Neutrophil (primary cell): ENCODE measurements at regions not wholly inside any gene's neighbourhood (a gene's known extent, or its start where the extent isn't known, plus 50 kb on each side); places are given as distances from the start of the nearest gene placed in this dataset.

Experiments used
- H3K27ac ChIP-seq: fragments of 200-600 bp; sonication (generic); 2 replicates; pipeline ENCODE4 v1.5.1; 2016; ENCODE audit warnings: mild to moderate bottlenecking, moderate library complexity
- H3K27me3 ChIP-seq: fragments of 200-600 bp; sonication (generic); 2 replicates; pipeline ENCODE4 v1.6.0; 2016; ENCODE audit warnings: mild to moderate bottlenecking
- H3K36me3 ChIP-seq: fragments of 200-600 bp; sonication (generic); 2 replicates; pipeline ENCODE4 v1.5.1; 2017
- H3K4me1 ChIP-seq, 2 experiments: fragments of 200-600 bp in 1 of 2; sonication (generic) in 1 of 2; 1 replicate in 1 of 2; 2 replicates in 1 of 2; pipeline versions ENCODE4 v1.5.1 to v1.6.1; 2013 to 2016; ENCODE audit warnings: low read depth in 1 of 2, low read length in 1 of 2, mild to moderate bottlenecking in 1 of 2, moderate library complexity in 1 of 2; ENCODE audit not compliant: control insufficient read depth in 1 of 2, insufficient read depth in 1 of 2
- H3K4me3 ChIP-seq, 2 experiments: fragments of 200-600 bp in 1 of 2; sonication (generic) in 1 of 2; 1 replicate in 1 of 2; 2 replicates in 1 of 2; pipeline ENCODE4 v1.5.1; 2013 to 2016; ENCODE audit warnings: low read depth in 1 of 2, low read length in 1 of 2, mild to moderate bottlenecking in 1 of 2, moderate library complexity in 1 of 2
- H3K9me3 ChIP-seq: fragments of 200-600 bp; sonication (generic); 2 replicates; pipeline ENCODE4 v1.5.1; 2016
- TF ChIP-seq, protein P1 (sequence below): fragments of 200-600 bp; sonication (generic); IDR thresholded peaks from 2 replicates; pipeline ENCODE4 v1.5.1; 2016; ENCODE audit warnings: antibody characterized with exemption

DNA sequence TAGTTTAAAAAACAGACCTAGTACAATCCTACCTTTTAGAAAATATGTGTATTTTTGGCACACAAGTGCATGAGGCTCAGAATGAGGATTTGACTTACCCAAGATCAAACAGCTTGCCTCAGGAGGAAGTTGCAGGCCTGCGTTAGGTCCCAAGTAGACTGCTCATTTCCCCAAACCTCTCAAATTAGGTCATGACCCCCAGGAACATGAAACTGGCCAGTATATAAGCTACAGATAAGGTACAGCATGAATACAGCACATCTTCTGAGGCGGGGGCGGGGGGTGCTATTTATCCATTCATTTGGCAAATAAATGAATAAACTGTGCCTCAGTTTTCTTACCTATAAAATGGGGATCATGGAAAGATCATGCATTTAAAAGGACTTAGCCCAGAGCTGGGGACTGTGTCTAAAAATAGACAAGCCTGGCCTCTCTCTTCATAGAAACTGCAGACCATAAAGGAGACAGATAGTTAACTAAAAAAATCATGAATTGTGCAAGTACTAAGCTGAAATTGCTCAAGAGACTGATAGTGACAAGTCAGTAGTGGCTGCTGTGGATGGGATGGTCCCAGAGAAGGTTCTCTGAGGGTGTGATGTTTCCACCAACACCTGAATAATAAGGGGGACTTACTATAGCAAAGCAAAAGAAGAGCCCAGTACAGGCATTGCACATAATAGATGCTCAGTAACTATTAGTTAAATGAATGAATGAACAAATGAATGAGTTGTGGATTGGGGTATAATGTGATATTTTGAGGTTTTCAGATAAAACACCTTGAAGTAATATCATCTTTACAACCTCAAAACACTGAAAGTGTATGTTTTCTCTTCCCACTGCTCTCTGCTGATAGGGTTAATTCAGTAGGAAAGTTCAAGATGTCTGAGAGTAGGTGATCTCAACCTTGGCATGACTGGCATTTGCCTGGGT lies 258.5 kb upstream of the PROK2 start:
- peak overlapping the region; percentile 9 to 22 for H3K4me3 ChIP-seq
- TF ChIP-seq, protein P1, sequence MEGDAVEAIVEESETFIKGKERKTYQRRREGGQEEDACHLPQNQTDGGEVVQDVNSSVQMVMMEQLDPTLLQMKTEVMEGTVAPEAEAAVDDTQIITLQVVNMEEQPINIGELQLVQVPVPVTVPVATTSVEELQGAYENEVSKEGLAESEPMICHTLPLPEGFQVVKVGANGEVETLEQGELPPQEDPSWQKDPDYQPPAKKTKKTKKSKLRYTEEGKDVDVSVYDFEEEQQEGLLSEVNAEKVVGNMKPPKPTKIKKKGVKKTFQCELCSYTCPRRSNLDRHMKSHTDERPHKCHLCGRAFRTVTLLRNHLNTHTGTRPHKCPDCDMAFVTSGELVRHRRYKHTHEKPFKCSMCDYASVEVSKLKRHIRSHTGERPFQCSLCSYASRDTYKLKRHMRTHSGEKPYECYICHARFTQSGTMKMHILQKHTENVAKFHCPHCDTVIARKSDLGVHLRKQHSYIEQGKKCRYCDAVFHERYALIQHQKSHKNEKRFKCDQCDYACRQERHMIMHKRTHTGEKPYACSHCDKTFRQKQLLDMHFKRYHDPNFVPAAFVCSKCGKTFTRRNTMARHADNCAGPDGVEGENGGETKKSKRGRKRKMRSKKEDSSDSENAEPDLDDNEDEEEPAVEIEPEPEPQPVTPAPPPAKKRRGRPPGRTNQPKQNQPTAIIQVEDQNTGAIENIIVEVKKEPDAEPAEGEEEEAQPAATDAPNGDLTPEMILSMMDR = no peak

DNA sequence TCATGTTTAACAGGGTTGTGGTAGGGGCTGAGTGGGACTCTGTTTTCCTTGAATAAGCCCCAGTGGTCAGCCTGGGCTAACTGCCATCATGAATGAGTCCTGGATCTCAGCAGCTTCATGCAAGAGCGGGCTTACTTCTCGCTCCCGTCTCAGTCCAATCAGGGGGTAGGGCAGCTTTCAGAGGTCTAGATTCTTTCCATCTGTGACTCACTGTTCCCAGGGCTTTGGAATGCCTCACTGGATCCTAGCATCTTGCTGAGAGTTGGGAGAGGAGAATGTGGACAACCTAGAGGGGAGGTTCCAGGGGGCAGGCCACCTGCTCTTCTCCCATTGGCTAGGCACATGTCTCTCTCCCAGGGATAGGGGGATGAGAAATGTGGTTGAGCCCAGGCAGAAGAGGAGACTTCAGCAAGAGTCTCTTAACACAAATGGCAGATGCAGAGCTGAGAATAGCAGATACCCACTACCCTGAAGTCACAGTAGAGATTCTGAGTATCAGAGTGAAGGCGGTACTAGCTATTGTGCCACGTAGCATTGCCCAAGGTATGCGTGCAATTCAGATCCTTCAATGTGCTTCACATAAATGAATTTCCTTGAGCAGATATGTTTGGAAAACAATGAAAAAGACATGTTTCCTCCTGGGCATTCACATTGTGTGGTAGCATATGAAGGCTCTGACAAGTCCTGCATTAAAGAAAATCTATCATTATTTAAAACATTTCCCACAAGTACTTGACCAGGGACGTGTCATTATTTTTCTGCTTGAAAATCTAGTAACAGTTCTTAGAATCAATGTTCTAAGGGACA lies 257.7 kb upstream of the PROK2 start:
- TF ChIP-seq, protein P1 = no peak
- H3K27ac ChIP-seq = peak overlapping the region; percentile 87

More for the DNA sequence above, 258.5 kb upstream of the PROK2 start:
- no peaks in the 10 kb centered on the region for H3K36me3 ChIP-seq
- H3K9me3 ChIP-seq = no peaks in the 10 kb centered on the region
- H3K4me1 ChIP-seq = peaks cover 36 to 42% of the 10 kb centered on the region in 2 experiments
- H3K27me3 ChIP-seq = no peaks in the 10 kb centered on the region
- H3K27ac ChIP-seq = peak overlapping the region; percentile 87

DNA sequence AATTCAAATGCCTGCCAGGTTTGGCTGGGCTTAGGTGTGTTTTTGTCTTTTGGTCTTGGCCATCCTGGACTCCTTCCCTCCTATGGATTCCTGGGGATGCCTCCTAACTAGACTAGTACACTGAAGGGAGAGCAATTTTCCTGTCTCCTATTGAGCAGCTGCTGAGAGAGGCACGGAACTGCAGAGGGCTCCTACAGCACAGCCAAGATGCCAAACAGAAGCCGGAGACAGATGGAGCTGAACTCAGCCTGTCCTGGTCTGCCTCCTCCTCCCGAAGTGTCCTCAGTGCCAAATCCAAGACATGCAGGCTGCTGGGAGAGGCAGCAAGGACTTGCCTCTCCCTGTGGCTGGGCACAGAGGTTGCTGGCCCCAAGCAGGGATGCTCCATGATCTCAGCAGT lies 256.6 kb upstream of the PROK2 start:
- TF ChIP-seq, protein P1 = no peak
- peaks cover 31 to 37% of the 10 kb centered on the region in 2 experiments for H3K4me1 ChIP-seq
- H3K27ac ChIP-seq = peak overlapping the region; percentile 87
- no peak overlapping the region for H3K4me3 ChIP-seq
- H3K9me3 ChIP-seq = no peaks in the 10 kb centered on the region
- H3K27me3 ChIP-seq = no peaks in the 10 kb centered on the region
- no peaks in the 10 kb centered on the region for H3K36me3 ChIP-seq

More for the DNA sequence above, 257.7 kb upstream of the PROK2 start:
- H3K4me1 ChIP-seq = peaks cover 31 to 37% of the 10 kb centered on the region in 2 experiments
- no peaks in the 10 kb centered on the region for H3K36me3 ChIP-seq
- H3K4me3 ChIP-seq = peak overlapping the region in 1 of 2 experiments; percentile 22
- no peaks in the 10 kb centered on the region for H3K27me3 ChIP-seq
- no peaks in the 10 kb centered on the region for H3K9me3 ChIP-seq

DNA sequence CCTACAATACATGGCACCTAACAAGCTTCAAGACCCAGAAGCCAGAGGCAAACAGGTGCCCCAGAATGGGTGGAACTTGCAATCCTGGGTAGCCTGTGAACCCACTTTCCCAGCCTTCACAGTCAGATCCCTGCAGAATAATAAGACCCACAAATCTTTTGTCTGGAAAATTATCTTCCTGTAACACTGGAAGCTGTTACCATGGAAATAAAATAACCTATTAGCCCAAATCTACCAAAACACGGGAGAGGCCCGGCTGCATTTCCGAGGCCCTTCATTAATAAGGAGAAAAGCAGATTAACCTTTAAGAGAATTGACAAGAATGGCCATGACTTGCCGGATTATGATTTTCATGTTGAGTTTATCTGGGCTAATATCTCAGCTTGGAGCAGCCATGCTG lies 256.1 kb upstream of the PROK2 start:
- no peak overlapping the region for H3K27ac ChIP-seq
- H3K9me3 ChIP-seq = no peaks in the 10 kb centered on the region
- no peak overlapping the region for H3K4me3 ChIP-seq
- H3K36me3 ChIP-seq = no peaks in the 10 kb centered on the region
- H3K4me1 ChIP-seq = peaks cover 31 to 36% of the 10 kb centered on the region in 2 experiments
- no peaks in the 10 kb centered on the region for H3K27me3 ChIP-seq
- TF ChIP-seq, protein P1 = no peak

DNA sequence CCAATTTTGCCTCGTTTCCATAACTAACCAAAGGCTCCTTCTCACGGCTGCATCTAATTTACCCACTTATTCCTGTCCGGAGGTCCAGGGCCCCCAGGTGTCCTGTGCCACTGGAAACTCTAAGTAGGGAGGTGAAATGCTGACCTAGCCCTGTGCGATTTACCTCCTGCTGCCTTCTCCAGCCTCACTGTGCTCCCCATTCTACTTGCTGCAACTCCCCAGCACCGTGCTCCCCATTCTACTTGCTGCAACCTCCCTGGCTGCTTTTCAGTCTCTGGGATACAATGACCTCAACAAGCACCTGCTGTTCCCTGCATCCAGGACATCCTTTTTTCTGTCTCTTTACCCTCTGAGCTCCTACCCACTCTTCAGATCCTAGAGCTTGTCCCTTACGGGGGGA lies 254.7 kb upstream of the PROK2 start:
- no peak overlapping the region for H3K27ac ChIP-seq
- no peaks in the 10 kb centered on the region for H3K27me3 ChIP-seq
- TF ChIP-seq, protein P1 = no peak
- H3K9me3 ChIP-seq = no peaks in the 10 kb centered on the region
- no peaks in the 10 kb centered on the region for H3K36me3 ChIP-seq
- no peak overlapping the region for H3K4me3 ChIP-seq
- H3K4me1 ChIP-seq = peaks cover 31 to 33% of the 10 kb centered on the region in 2 experiments
